Loucy (cell line): ENCODE measurements at regions not wholly inside any gene's neighbourhood (a gene's known extent, or its start where the extent isn't known, plus 50 kb on each side); places are given as distances from the start of the nearest gene placed in this dataset.

Experiments
- H2AFZ ChIP-seq: fragments of 200-600 bp; sonication (generic); 2 replicates; pipeline ENCODE4 v1.6.0; 2016; ENCODE audit warnings: antibody characterized with exemption, mild to moderate bottlenecking, low read length, moderate library complexity
- H3F3A ChIP-seq: fragments of 200-600 bp; 2 replicates; pipeline ENCODE4 v1.6.0; 2016; ENCODE audit warnings: antibody characterized with exemption, low read depth, mild to moderate bottlenecking
- H3K27me3 ChIP-seq: fragments of 200-600 bp; sonication (generic); 2 replicates; pipeline ENCODE4 v1.6.1; 2014; ENCODE audit warnings: low read length, mild to moderate bottlenecking; ENCODE audit not compliant: insufficient read depth, poor library complexity, severe bottlenecking
- H3K36me3 ChIP-seq: fragments of 200-600 bp; sonication (generic); 2 replicates; pipeline ENCODE4 v1.6.1; 2016; ENCODE audit warnings: low read length; ENCODE audit not compliant: insufficient read depth
- H3K4me1 ChIP-seq: fragments of 200-600 bp; sonication (generic); 2 replicates; pipeline ENCODE4 v1.5.1; 2014; ENCODE audit warnings: low read length, mild to moderate bottlenecking; ENCODE audit not compliant: insufficient read depth, poor library complexity, severe bottlenecking
- H3K4me2 ChIP-seq: fragments of 200-600 bp; sonication (generic); 2 replicates; pipeline ENCODE4 v1.6.0; 2014; ENCODE audit warnings: antibody characterized with exemption, low read length, low read depth, mild to moderate bottlenecking; ENCODE audit not compliant: poor library complexity, severe bottlenecking
- H3K4me3 ChIP-seq: fragments of 200-600 bp; sonication (generic); 2 replicates; pipeline ENCODE4 v1.5.1; 2014; ENCODE audit warnings: low read length, mild to moderate bottlenecking, mixed read lengths; ENCODE audit not compliant: poor library complexity, severe bottlenecking
- H3K79me2 ChIP-seq: fragments of 200-600 bp; sonication (generic); 2 replicates; pipeline ENCODE4 v1.6.1; 2014; ENCODE audit warnings: low read length; ENCODE audit not compliant: insufficient read depth
- H3K9ac ChIP-seq: fragments of 200-600 bp; sonication (generic); 2 replicates; pipeline ENCODE4 v1.6.0; 2014; ENCODE audit warnings: mild to moderate bottlenecking, low read depth, low read length, moderate library complexity; ENCODE audit not compliant: poor library complexity, severe bottlenecking
- H3K9me2 ChIP-seq: fragments of 200-600 bp; sonication (generic); replicated peaks from 2 replicates; pipeline ENCODE4 v1.6.1; 2016; ENCODE audit warnings: low read depth, low read length, mixed read lengths
- H3K9me3 ChIP-seq: fragments of 200-600 bp; sonication (generic); 2 replicates; pipeline ENCODE4 v1.6.1; 2014; ENCODE audit warnings: mild to moderate bottlenecking, antibody characterized with exemption, low read length, low read depth; ENCODE audit not compliant: insufficient read depth
- H4K20me1 ChIP-seq: fragments of 200-600 bp; sonication (generic); 2 replicates; pipeline ENCODE4 v1.6.0; 2014; ENCODE audit warnings: antibody characterized with exemption, low read length, mild to moderate bottlenecking; ENCODE audit not compliant: insufficient read depth, poor library complexity, severe bottlenecking
- CTCF ChIP-seq: fragments of 200-600 bp; sonication (generic); conservative IDR thresholded peaks from 2 replicates; pipeline ENCODE4 v1.5.1; 2014; ENCODE audit warnings: mild to moderate bottlenecking, antibody characterized with exemption, low read length
- EZH2phosphoT487 ChIP-seq: fragments of 200-600 bp; IDR thresholded peaks from 2 replicates; pipeline ENCODE4 v1.6.1; 2018; ENCODE audit warnings: antibody characterized with exemption, mild to moderate bottlenecking, moderate library complexity, borderline replicate concordance

DNA sequence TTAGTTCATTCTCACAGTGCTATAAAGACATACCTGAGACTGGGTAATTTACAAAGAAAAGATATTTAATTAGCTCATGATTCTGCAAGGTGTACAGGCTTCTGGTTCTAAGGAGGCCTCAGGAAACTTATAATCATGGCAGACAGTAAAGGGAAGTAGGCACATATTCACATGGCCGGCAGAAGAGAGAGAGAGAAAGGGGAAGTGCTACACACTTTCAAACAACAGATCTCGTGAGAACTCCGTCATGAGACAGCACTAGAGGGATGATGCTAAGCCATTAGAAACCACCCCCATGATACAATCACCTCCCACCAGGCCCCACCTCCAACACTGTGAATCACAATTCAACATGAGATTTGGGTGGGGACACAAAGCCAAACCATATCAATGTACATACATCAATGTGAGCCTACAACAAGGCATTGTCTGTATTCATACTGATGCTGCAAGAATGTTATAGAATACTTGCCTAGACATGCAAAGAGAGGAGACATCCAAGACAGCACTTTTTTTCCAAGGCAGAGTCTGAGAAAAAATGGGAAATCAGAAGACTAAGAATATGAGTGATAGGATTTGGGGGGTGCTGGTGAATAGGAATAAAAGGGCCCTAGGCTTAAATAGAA, 114.8 kb upstream of the XYLT1 start:
- no peak overlapping the region for H3K4me3 ChIP-seq
- no peaks in the 10 kb centered on the region for H3K9me3 ChIP-seq
- H2AFZ ChIP-seq: no peak overlapping the region
- TF ChIP-seq CTCF (no peak), EZH2phosphoT487 (no peak)
- H3K27me3 ChIP-seq: no peaks in the 10 kb centered on the region
- H3K79me2 ChIP-seq: no peaks in the 10 kb centered on the region
- H3K9me2 ChIP-seq: no peaks in the 10 kb centered on the region
- no peaks in the 10 kb centered on the region for H3F3A ChIP-seq
- H3K9ac ChIP-seq: no peak overlapping the region
- no peak overlapping the region for H3K4me2 ChIP-seq
- H3K36me3 ChIP-seq: no peaks in the 10 kb centered on the region
- H4K20me1 ChIP-seq: no peaks in the 10 kb centered on the region
- H3K4me1 ChIP-seq: peaks cover under 1% of the 10 kb centered on the region

- no peaks in the 10 kb centered on the region for H4K20me1 ChIP-seq
- TF ChIP-seq CTCF: peak; percentile 93
- no peak for TF ChIP-seq EZH2phosphoT487
- H3K9me2 ChIP-seq: no peaks in the 10 kb centered on the region
- peak overlapping the region; percentile 64 for H3K4me2 ChIP-seq
- peaks cover 16% of the 10 kb centered on the region for H3K4me1 ChIP-seq
- H3F3A ChIP-seq: no peaks in the 10 kb centered on the region
- peak overlapping the region; percentile 31 for H3K4me3 ChIP-seq
- no peaks in the 10 kb centered on the region for H3K79me2 ChIP-seq
- no peaks in the 10 kb centered on the region for H3K36me3 ChIP-seq
- peak overlapping the region; percentile 69 for H2AFZ ChIP-seq
- H3K9me3 ChIP-seq: no peaks in the 10 kb centered on the region
- H3K9ac ChIP-seq: peak overlapping the region; percentile 9
- H3K27me3 ChIP-seq: no peaks in the 10 kb centered on the region
Measured at GRCh38 chr16:17578981-17579874, 108.5 kb upstream of the XYLT1 start.

DNA sequence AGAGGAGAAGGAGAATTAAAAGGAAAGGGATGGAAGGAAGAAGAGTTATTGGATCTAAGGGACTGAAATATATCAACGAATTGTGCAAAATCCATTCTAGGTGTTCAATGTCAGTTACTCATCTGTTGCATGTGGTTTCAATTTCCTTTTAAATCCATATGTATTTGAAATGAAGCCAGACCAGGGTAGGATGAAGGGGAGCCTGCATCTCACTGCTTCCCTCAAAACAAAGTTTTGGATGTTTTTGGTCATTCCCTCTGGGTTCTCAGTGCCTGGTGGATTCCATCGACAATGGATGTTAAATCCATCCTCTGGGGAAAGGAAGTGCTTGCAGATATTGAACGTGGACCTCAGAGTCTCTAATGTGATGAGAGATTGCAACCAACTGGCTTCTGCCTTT, 103.5 kb upstream of the XYLT1 start:
- TF ChIP-seq EZH2phosphoT487: no peak
- TF ChIP-seq CTCF: no peak
- H3F3A ChIP-seq: no peaks in the 10 kb centered on the region
- no peaks in the 10 kb centered on the region for H3K9me2 ChIP-seq
- no peak overlapping the region for H2AFZ ChIP-seq
- H3K4me2 ChIP-seq: no peak overlapping the region
- no peaks in the 10 kb centered on the region for H3K9me3 ChIP-seq
- H3K27me3 ChIP-seq: no peaks in the 10 kb centered on the region
- H3K9ac ChIP-seq: no peak overlapping the region
- H3K36me3 ChIP-seq: no peaks in the 10 kb centered on the region
- no peak overlapping the region for H3K4me3 ChIP-seq
- no peaks in the 10 kb centered on the region for H3K79me2 ChIP-seq
- H3K4me1 ChIP-seq: peaks cover 8% of the 10 kb centered on the region
- no peaks in the 10 kb centered on the region for H4K20me1 ChIP-seq
